ENCODE measurements at regions not wholly inside any gene's neighbourhood (a gene's known extent, or its start where the extent isn't known, plus 50 kb on each side); places are given as distances from the start of the nearest gene placed in this dataset.

- no peaks in the 10 kb centered on the region for H3K27me3 ChIP-seq (ENCODE audit: insufficient read depth, low read depth, low read length)
- H3K9me2 ChIP-seq (ENCODE audit: insufficient read depth, low read length), result no peaks in the 10 kb centered on the region
- peak overlapping the region; percentile 26 for H3K27ac ChIP-seq (ENCODE audit: low read length)
- no peak overlapping the region for H3K4me3 ChIP-seq (ENCODE audit: low read length)
- H4K20me1 ChIP-seq (ENCODE audit: insufficient read depth), result no peaks in the 10 kb centered on the region
- no peaks in the 10 kb centered on the region for H3K36me3 ChIP-seq (ENCODE audit: insufficient read depth, low read length)
- H2AFZ ChIP-seq (ENCODE audit: low read depth, low read length), result no peak overlapping the region
- no peak for TF ChIP-seq SMC3 (conservative IDR thresholded peaks at IDR 0.05; ENCODE audit: poor library complexity)
- TF ChIP-seq POLR2AphosphoS5 (IDR thresholded peaks at IDR 0.05), result peak; percentile 18
- no peak overlapping the region for H3K4me2 ChIP-seq (ENCODE audit: low read length)
- H3F3A ChIP-seq (ENCODE audit: insufficient read depth, low read length, poor library complexity, severe bottlenecking), result no peaks in the 10 kb centered on the region
- H3K79me2 ChIP-seq (replicated peaks; ENCODE audit: insufficient read depth, low read length), result no peaks in the 10 kb centered on the region
- H3K9me3 ChIP-seq (ENCODE audit: low read length), result no peaks in the 10 kb centered on the region
- no peak overlapping the region for H3K9ac ChIP-seq (ENCODE audit: low read length)
Measured at GRCh38 chr1:177857285-177857684, 112.6 kb downstream of the SEC16B start.

GRCh38 chr1:177854951-177855350, 114.9 kb downstream of the SEC16B start:
- no peaks in the 10 kb centered on the region for H3K79me2 ChIP-seq (replicated peaks; ENCODE audit: insufficient read depth, low read length)
- TF ChIP-seq REST (IDR thresholded peaks at IDR 0.05; ENCODE audit: borderline replicate concordance) (no peak), POLR2AphosphoS5 (IDR thresholded peaks at IDR 0.05) (no peak), EP300 (conservative IDR thresholded peaks at IDR 0.05; ENCODE audit: poor library complexity, severe bottlenecking) (no peak), MXI1 (conservative IDR thresholded peaks at IDR 0.05; ENCODE audit: poor library complexity, severe bottlenecking) (no peak), RAD21 (conservative IDR thresholded peaks at IDR 0.05) (no peak), TAF1 (IDR thresholded peaks at IDR 0.05; ENCODE audit: low read depth) (no peak), SMC3 (conservative IDR thresholded peaks at IDR 0.05; ENCODE audit: poor library complexity) (no peak), EZH2 (IDR thresholded peaks at IDR 0.05; ENCODE audit: borderline replicate concordance, insufficient read depth, low read length, poor library complexity, severe bottlenecking) (no peak), CTCF (IDR thresholded peaks at IDR 0.05; ENCODE audit: poor library complexity, severe bottlenecking) (no peak)
- H3K36me3 ChIP-seq (ENCODE audit: insufficient read depth, low read length), result no peaks in the 10 kb centered on the region
- H3K4me3 ChIP-seq (ENCODE audit: low read length), result no peak overlapping the region
- no peak overlapping the region for H3K9ac ChIP-seq (ENCODE audit: low read length)
- no peaks in the 10 kb centered on the region for H3K9me3 ChIP-seq (ENCODE audit: low read length)
- no peak overlapping the region for H3K27ac ChIP-seq (ENCODE audit: low read length)
- no peak overlapping the region for H3K4me2 ChIP-seq (ENCODE audit: low read length)
- H4K20me1 ChIP-seq (ENCODE audit: insufficient read depth), result no peaks in the 10 kb centered on the region
- no peaks in the 10 kb centered on the region for H3K27me3 ChIP-seq (ENCODE audit: insufficient read depth, low read depth, low read length)
- no peaks in the 10 kb centered on the region for H3F3A ChIP-seq (ENCODE audit: insufficient read depth, low read length, poor library complexity, severe bottlenecking)
- no peak overlapping the region for H2AFZ ChIP-seq (ENCODE audit: low read depth, low read length)
- H3K9me2 ChIP-seq (ENCODE audit: insufficient read depth, low read length), result no peaks in the 10 kb centered on the region
